Nucleus accumbens (tissue), 56 donors: ENCODE measurements at regions not wholly inside any gene's neighbourhood (a gene's known extent, or its start where the extent isn't known, plus 50 kb on each side); places are given as distances from the start of the nearest gene placed in this dataset.

ENCODE experiments used
- DNase-seq, 56 donors: peaks; one replicate each; lab custom pipeline; 2025; lab: John Stamatoyannopoulos, UW

DNA sequence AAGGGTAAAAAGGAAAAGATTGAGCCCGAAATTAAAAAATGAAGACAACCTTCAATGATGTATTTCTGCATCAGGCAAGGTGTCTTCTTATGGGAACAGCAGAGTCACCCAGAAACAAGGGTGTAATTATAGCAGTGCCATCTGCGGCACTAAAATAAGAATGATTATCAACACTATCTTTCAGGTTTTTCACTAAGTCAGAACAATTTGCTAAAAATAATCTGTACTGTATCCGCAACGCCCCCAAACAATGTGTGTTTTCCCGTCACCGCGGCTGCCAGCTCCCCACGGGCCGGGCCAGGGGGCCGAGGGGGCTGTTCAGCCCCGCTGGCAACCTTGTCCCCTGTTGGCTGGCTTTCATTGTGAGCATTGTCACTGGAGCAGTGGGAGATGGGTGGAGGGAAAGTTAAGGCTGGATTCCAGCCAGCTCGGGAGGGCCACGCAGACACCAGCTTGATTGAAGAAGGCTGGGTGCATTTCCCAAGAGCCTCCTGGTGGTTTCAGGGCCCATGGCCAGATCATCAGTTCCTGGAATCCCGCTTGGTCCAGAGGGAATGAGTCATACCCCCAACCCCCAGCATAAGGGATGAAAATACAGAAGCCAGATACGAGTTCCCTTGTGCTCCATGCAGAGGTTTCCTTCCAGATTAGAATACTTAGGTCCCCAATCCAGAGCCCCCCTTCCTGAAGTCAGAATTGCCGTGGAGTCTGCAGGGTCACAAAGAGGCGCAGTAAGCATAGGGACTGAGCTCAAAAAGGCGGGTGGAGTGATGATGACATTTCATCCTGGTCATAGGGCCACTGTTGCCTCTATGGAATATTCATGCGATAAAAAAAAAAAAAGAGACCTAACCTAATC is 90.2 kb upstream of the KLF13 start:
- peak in 48 of 56 donors; percentile 13 to 94 (median 49) for DNase-seq

DNA sequence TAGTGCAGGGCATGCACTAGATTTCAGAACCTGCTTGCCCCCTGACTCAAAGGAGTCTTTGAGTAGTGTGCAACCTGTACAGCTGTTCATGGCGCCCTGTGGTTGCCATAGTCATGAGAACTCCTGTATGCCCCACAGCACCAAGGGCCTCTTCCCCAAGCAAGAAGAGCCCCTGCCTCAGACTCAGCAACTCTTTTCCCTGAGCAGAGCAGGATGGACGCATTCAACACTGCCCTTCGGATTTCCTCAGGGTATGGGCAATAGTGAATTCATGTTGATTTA is 89.7 kb upstream of the KLF13 start:
- DNase-seq: no peak

GRCh38 chr15:31238906-31239305 is 87.7 kb upstream of the KLF13 start:
- DNase-seq: no peak

- DNase-seq: no peak
Observed at GRCh38 chr15:31239409-31239808, 87.2 kb upstream of the KLF13 start.

GRCh38 chr15:31241888-31242522 is 84.6 kb upstream of the KLF13 start:
- DNase-seq: no peak

GRCh38 chr15:31243895-31244294 is 82.7 kb upstream of the KLF13 start:
- no peak for DNase-seq

DNA sequence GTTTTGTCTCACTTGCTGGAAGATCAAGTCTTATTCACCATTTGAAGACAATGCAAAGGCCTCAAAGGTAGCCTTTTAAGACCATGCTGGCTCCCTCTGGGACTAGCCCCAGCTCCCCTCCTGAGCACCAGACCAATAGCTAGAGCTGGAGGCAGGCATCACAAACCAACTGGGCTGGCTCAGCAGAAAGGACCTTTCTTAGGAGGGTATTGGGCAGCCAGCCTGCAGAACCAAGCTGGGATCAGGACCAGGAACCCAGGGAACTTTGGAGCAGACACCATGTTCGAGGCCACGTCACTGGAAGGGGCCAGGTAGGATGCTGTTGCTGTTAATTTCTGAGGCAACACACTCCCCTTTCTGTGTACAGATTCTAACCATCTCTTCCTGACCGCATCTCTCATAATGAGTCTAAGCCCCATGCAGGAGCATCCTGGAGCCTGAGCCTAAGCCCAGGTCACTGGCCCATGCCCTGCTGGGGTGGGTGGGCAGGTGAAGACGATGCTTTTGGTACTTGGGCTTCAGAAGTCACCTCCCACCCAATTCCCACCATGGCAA is 81.4 kb upstream of the KLF13 start:
- DNase-seq: no peak

DNA sequence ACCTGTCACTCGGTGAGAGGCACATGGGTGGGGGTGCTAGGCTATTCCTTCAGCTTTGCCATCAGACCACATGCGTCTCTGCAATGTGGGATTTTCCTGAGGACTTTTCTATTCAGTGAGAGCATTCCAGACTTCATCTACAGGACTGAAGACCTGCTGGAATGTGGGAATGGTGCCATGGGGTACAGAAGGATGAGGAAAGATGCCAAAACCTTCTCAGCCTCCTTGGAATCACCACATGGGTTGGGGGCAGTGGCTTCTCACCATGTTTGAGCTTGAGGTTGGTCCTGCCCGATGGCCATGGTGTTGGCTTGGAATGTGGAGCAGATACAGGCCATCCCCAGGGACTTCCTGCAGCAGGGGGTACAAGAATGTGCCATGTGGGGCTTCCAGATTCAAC is 80.9 kb upstream of the KLF13 start:
- no peak for DNase-seq

GRCh38 chr15:31247404-31247803 is 79.2 kb upstream of the KLF13 start:
- no peak for DNase-seq

DNA sequence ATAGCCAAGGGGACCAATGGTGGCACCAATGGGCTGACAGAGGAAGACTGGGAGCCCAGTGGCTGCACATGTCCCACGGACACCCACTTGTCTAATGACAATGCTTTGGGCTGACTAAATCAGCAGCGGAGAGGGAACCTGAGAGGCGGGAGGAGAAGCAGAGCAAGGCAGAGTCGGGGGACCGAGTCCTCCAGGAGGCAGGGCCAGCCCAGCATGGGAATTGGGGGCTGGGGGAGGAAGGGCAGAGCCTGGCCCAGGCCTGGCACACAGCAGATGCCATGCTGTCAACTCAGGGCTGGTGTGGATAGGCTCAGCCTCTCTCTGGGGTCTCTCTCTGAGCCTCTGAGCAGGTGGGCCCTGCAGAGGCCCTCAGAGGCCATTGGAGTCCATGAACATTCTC is 78.4 kb upstream of the KLF13 start:
- DNase-seq: no peak

GRCh38 chr15:31248951-31249350 is 77.7 kb upstream of the KLF13 start:
- DNase-seq: no peak

GRCh38 chr15:31250033-31250432 is 76.6 kb upstream of the KLF13 start:
- no peak for DNase-seq

- no peak for DNase-seq
Observed at GRCh38 chr15:31251165-31251564, 75.5 kb upstream of the KLF13 start.

DNA sequence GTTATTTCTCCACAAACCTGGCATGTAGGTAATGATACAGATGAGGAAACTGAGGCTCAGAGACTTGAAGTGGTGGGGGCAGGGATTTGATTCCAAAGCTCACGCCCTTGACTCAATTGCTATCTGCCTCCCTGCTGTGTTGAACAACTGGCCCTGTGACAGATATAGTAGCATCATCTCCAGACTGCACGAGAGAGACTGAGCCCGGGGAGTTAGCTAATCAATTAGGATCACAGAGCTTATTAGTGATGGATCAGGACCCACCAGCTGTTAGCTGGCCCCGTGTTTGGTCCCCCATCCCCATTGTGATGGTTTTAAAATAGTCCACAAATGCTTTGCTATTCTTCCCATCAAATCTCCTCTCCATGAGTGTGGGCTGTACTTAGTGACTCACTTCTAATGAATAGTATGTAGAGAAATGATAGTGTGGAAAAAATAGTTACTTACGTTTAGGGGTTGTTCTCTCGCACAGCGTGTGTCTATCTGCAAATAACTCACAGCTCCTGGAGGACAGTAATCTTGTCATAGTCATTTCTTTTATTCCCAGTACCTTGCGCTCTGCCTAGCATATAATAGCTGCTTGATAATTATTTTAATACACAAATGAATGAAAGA is 74.4 kb upstream of the KLF13 start:
- peak in 2 of 56 donors; percentile 26 to 33 for DNase-seq

- no peak for DNase-seq
Observed at GRCh38 chr15:31254431-31255175, 72.0 kb upstream of the KLF13 start.

GRCh38 chr15:31255176-31255510 is 71.5 kb upstream of the KLF13 start:
- no peak for DNase-seq

GRCh38 chr15:31255732-31256377 is 70.8 kb upstream of the KLF13 start:
- no peak for DNase-seq

DNA sequence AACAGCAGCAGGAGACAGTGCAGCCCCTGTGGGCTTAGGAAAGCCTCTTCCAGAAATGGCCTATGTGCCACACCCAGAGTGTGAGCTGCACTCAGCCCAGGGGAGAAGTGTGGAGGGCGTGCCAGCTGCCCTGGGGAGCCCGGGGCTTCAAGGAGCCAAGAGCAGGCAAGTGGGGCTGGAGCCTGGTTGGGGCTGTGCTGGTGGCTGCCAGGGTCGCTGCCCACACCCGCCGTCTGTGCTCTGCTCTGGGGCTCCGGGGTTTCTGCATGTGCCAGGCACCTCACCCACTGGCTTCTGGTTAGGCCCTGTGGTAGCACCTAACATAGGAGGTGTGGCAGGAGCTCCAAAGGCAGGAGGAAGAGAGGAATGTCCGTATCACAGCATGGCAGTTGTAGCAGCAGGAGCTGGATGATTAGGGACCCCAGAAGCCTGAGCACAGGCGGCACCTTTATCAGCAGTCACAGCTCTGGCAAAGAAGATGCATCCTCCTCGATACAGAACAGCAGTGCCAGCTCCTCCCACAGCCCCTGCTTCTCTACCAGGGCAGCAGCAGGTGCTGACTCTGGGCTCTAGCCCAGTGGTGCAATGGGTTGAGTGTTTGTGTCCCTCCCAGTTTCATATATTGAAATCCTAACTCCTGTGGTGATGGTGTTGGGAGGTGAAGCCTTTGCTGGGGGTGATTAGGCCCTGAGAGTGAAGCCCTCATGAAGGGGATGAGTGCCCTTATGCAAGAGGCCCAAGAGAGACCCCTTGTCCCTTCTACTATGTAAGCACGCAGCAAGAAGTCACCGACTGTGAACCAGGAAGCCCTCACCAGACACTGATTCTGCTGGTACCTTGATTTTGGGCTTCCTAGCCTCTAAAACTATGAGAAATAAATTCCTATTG is 70.0 kb upstream of the KLF13 start:
- DNase-seq: no peak

- DNase-seq: no peak
Observed at GRCh38 chr15:31257286-31257685, 69.3 kb upstream of the KLF13 start.

- no peak for DNase-seq
Observed at GRCh38 chr15:31258260-31258659, 68.4 kb upstream of the KLF13 start.
